Esophagus muscularis mucosa (tissue), 4 donors: ENCODE measurements at regions not wholly inside any gene's neighbourhood (a gene's known extent, or its start where the extent isn't known, plus 50 kb on each side); places are given as distances from the start of the nearest gene placed in this dataset.
"Not testable (repeated sequence)": the region's sequence is repeated elsewhere in the genome, so short reads cannot be mapped to it uniquely, and the experiment has no call there.

Source experiments
- DNase-seq: peaks from one replicate; pipeline ENCODE4 v3.0.0-alpha.2; 2017; ENCODE audit errors: extremely low spot score
- H3K27ac ChIP-seq, 4 donors: fragments of 200-600 bp; sonication (generic); replicated peaks in 1 of 4; 1 replicate in 3 of 4; 2 replicates in 1 of 4; pipeline ENCODE4 v1.5.1; 2016 to 2019; ENCODE audit warnings: mild to moderate bottlenecking in 1 of 4
- H3K27me3 ChIP-seq, 4 donors: fragments of 200-600 bp; sonication (generic); one replicate each; pipeline versions ENCODE4 v1.5.1 to v1.6.0; 2016 to 2019
- H3K36me3 ChIP-seq, 4 donors: fragments of 200-600 bp; sonication (generic); one replicate each; pipeline ENCODE4 v1.5.1; 2016 to 2019
- H3K4me1 ChIP-seq, 4 donors: fragments of 200-600 bp; sonication (generic); one replicate each; pipeline ENCODE4 v1.5.1; 2016 to 2019
- H3K4me3 ChIP-seq, 4 donors: fragments of 200-600 bp; sonication (generic); 1 replicate in 2 of 4; 2 replicates in 2 of 4; pipeline ENCODE4 v1.5.1; 2016 to 2019; ENCODE audit warnings: mild to moderate bottlenecking in 4 of 4, moderate library complexity in 1 of 4
- H3K9me3 ChIP-seq, 4 donors: fragments of 200-600 bp; sonication (generic); 1 replicate in 3 of 4; 2 replicates in 1 of 4; pipeline ENCODE4 v1.5.1; 2016 to 2019
- EP300 ChIP-seq: sonication (generic); formaldehyde crosslinking; IDR thresholded peaks from one replicate; pipeline ENCODE4 v1.6.1; 2017; ENCODE audit warnings: antibody characterized with exemption
- POLR2A ChIP-seq: fragments of 450-650 bp; IDR thresholded peaks from one replicate; pipeline ENCODE4 v1.6.1; 2017; ENCODE audit warnings: antibody characterized with exemption, moderate library complexity, mild to moderate bottlenecking, low read depth
- POLR2AphosphoS5 ChIP-seq, 2 donors: sonication (generic); formaldehyde crosslinking; IDR thresholded peaks; one replicate each; pipeline ENCODE4 v1.6.1; 2017; ENCODE audit warnings: antibody characterized with exemption in 2 of 2
- WGBS: methylation state at CpG from one replicate; pipeline ENCODE4 v1.1.5; 2018; 5-methylcytosine and 5-hydroxymethylcytosine counted together
- intact Hi-C: fragments of 100-400 bp; cut with DNase I; formaldehyde crosslinking; loops from one replicate; pipeline ENCODE4 v1.15.1; 2023
- TF ChIP-seq, protein P1 (sequence below), 3 experiments: fragments of 200-600 bp in 2 of 3; fragments of 450-650 bp in 1 of 3; sonication (generic) in 2 of 3; IDR thresholded peaks; one replicate each; pipeline ENCODE4 v1.5.1; 2017 to 2019; ENCODE audit warnings: antibody characterized with exemption in 3 of 3, mild to moderate bottlenecking in 2 of 3, moderate library complexity in 1 of 3

DNA sequence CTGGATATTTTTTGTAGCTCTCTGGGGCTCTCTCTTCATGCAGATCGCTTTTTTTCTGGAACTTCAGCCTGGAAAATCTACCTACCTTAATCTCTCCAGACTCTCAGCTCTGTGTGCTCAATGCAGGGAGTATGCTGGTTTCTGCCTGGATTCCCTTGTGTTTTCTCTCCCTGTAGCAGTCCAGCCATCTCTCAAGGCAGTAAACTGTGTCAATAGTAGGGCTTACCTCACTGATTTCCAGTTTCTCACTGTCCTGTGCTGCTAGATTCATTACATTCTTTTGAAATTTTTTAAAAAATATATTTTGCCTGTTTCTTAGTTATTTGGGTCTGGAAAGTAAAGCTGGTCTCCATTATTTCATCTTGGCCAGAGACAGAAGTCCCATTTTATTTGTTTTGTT lies 951.4 kb downstream of the NR2F1-AS1 start:
- no peak for DNase-seq
- 96% methylated on average over 1 of the region's 1 CpG for WGBS
- Histone ChIP-seq H3K27me3 (no peaks in the 10 kb centered on the region), H3K27ac (no peak overlapping the region), H3K4me1 (no peaks in the 10 kb centered on the region), H3K9me3 (no peaks in the 10 kb centered on the region), H3K36me3 (no peaks in the 10 kb centered on the region), H3K4me3 (no peak overlapping the region)
- intact Hi-C loops = no loop called here
- TF ChIP-seq, protein P1, sequence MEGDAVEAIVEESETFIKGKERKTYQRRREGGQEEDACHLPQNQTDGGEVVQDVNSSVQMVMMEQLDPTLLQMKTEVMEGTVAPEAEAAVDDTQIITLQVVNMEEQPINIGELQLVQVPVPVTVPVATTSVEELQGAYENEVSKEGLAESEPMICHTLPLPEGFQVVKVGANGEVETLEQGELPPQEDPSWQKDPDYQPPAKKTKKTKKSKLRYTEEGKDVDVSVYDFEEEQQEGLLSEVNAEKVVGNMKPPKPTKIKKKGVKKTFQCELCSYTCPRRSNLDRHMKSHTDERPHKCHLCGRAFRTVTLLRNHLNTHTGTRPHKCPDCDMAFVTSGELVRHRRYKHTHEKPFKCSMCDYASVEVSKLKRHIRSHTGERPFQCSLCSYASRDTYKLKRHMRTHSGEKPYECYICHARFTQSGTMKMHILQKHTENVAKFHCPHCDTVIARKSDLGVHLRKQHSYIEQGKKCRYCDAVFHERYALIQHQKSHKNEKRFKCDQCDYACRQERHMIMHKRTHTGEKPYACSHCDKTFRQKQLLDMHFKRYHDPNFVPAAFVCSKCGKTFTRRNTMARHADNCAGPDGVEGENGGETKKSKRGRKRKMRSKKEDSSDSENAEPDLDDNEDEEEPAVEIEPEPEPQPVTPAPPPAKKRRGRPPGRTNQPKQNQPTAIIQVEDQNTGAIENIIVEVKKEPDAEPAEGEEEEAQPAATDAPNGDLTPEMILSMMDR (IDR thresholded peaks at IDR 0.05) = no peak
- no peak for TF ChIP-seq EP300
- no peak for TF ChIP-seq POLR2AphosphoS5 (IDR thresholded peaks at IDR 0.05)
- no peak for TF ChIP-seq POLR2A

DNA sequence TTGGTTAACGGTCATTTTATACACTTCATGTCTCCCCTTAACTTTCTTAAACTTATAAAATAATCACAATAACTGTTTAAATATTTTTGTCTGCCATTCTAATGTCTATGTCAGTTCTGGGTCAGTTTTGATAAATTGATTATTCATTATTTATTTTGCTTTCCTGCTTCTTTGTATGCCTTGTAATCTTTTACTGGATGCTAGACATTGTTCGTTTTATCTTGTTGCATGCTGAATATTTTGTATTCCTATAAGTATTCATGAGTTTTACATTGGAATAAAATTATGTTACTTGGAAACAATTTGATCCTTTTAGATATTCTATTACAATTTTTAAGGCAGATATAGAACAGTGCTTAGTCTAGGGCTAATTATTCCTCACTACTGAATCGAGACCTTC lies 952.0 kb downstream of the NR2F1-AS1 start:
- Histone ChIP-seq H3K27me3 (no peaks in the 10 kb centered on the region), H3K9me3 (no peaks in the 10 kb centered on the region), H3K36me3 (no peaks in the 10 kb centered on the region), H3K4me1 (no peaks in the 10 kb centered on the region), H3K27ac (no peak overlapping the region), H3K4me3 (no peak overlapping the region)
- intact Hi-C loops = no loop called here
- 88% methylated on average over 3 of the region's 3 CpGs for WGBS
- DNase-seq = no peak
- TF ChIP-seq, protein P1 (IDR thresholded peaks at IDR 0.05) = no peak
- no peak for TF ChIP-seq POLR2A
- TF ChIP-seq EP300 = no peak
- no peak for TF ChIP-seq POLR2AphosphoS5 (IDR thresholded peaks at IDR 0.05)

DNA sequence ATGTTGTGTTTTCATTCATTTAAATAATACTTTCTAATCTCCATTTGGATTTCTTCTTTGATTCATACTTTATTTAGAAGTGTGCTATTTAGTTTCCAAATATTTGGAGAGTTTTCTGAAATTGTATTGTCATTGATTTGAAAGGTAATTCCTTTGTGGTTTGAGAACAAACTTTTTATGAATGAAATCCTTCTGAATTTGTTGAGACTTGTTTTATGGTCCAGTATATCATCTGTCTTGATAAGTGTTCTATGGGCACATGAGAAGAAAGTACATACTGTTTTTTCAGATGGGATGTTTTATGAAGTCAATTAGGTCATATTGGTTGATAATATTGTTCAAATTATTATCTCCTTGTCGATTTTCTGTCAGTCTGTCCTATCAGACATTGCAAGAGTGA lies 953.8 kb downstream of the NR2F1-AS1 start:
- Histone ChIP-seq H3K9me3 (no peaks in the 10 kb centered on the region), H3K27me3 (no peaks in the 10 kb centered on the region), H3K27ac (no peak overlapping the region), H3K4me1 (no peaks in the 10 kb centered on the region), H3K36me3 (no peaks in the 10 kb centered on the region), H3K4me3 (no peak overlapping the region)
- WGBS = 84% methylated on average over 1 of the region's 1 CpG
- TF ChIP-seq POLR2AphosphoS5 (IDR thresholded peaks at IDR 0.05) (no peak), POLR2A (no peak), EP300 (no peak)
- TF ChIP-seq, protein P1 (IDR thresholded peaks at IDR 0.05) = no peak
- no peak for DNase-seq
- intact Hi-C loops = no loop called here

DNA sequence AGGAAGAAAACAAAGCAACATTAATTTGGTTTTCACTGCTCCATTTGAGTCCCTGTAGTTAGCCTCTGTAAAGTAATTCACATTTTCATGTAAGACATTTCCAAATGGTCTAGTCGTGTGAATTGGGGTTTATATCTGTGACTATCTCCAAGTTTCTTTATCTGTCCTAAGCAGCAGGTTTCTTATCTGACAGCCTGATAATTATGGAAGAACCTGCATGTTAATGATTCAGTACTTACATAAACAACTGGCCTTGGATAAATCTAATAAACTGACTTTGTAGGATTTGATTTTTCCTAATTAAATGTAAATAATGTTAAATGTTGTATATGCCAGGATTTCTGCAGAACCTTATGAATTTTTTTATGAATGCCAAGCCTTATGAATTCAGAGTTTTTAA lies 964.9 kb downstream of the NR2F1-AS1 start:
- DNase-seq = no peak
- Histone ChIP-seq H3K4me3 (no peak overlapping the region), H3K4me1 (no peaks in the 10 kb centered on the region), H3K9me3 (peaks cover 0 to 15% (median 5%) of the 10 kb centered on the region in 4 donors), H3K27me3 (no peaks in the 10 kb centered on the region), H3K27ac (no peak overlapping the region), H3K36me3 (no peaks in the 10 kb centered on the region)
- 34% methylated on average over 1 of the region's 1 CpG for WGBS
- intact Hi-C loops = no loop called here
- no peak for TF ChIP-seq EP300
- TF ChIP-seq POLR2A = no peak
- no peak for TF ChIP-seq POLR2AphosphoS5 (IDR thresholded peaks at IDR 0.05)
- TF ChIP-seq, protein P1 (IDR thresholded peaks at IDR 0.05) = no peak

DNA sequence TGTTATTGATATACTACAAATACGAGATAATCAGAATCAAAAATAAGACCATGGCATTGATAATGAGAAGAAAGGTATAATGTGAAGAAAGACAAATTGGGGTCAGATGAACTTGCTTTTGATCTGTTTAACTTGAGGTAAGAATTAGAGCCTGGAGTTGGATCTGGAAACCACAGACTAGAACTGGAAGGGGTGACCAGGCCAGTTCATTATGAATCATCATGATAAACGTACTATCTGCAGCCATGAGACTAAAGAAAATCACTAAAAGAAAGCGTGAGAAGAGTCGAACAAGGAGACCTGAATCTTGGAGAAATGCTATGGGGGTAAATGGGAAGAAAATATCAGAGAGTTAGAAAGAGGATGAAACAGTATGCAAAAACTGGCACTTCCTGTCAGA lies 967.5 kb downstream of the NR2F1-AS1 start:
- H3K36me3 ChIP-seq = no peaks in the 10 kb centered on the region
- DNase-seq = no peak
- no peaks in the 10 kb centered on the region for H3K4me1 ChIP-seq
- intact Hi-C loops = no loop called here
- H3K27ac ChIP-seq = no peak overlapping the region
- TF ChIP-seq POLR2AphosphoS5 (IDR thresholded peaks at IDR 0.05) (no peak), POLR2A (no peak), EP300 (no peak)
- TF ChIP-seq, protein P1 (IDR thresholded peaks at IDR 0.05) = no peak
- peaks cover 0 to 4% (median 1%) of the 10 kb centered on the region in 4 donors for H3K9me3 ChIP-seq
- 86% methylated on average over 4 of the region's 4 CpGs for WGBS
- no peak overlapping the region for H3K4me3 ChIP-seq
- H3K27me3 ChIP-seq = no peaks in the 10 kb centered on the region

DNA sequence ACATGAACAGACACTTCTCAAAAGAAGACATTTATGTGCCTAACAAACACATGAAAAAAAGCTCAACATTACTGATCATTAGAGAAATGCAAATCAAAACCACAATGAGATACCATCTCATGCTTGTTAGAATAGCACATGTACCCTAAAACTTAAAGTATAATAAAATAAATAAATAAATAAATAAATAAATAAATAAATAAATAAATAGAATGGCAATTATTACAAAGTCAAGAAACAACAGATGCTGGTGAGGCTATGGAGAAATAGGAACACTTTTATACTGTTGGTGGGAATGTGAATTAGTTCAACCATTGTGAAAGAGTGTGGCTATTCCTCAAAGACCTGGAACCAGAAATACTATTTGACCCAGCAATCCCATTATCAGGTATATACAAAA lies 970.6 kb downstream of the NR2F1-AS1 start:
- intact Hi-C loops, H3K27ac ChIP-seq, H3K4me3 ChIP-seq, DNase-seq, H3K4me1 ChIP-seq, H3K36me3 ChIP-seq, H3K27me3 ChIP-seq, H3K9me3 ChIP-seq: not testable (repeated sequence)
